Stimulated activated CD8-positive, alpha-beta memory T cell treated with anti-CD3 and anti-CD28 coated beads, Interleukin-7, amount 100 ng/mL, for 1 hour (primary cell): ENCODE measurements at regions not wholly inside any gene's neighbourhood (a gene's known extent, or its start where the extent isn't known, plus 50 kb on each side); places are given as distances from the start of the nearest gene placed in this dataset.

Source experiments
- DNase-seq, 2 donors: peaks; one replicate each; pipeline ENCODE4 v3.0.0-alpha.2; 2020; ENCODE audit warnings: low read depth in 2 of 2

GRCh38 chr7:438361-438760 is 81.3 kb downstream of the PDGFA start:
- DNase-seq, result no peak

- DNase-seq, result no peak
These were observed 80.7 kb downstream of the PDGFA start for GRCh38 chr7:438916-439315.

- no peak for DNase-seq
These were observed 79.4 kb downstream of the PDGFA start for GRCh38 chr7:440059-440749.

GRCh38 chr7:441684-442421 is 77.8 kb downstream of the PDGFA start:
- no peak for DNase-seq

- DNase-seq, result no peak
These were observed 77.2 kb downstream of the PDGFA start for GRCh38 chr7:442457-442856.

- DNase-seq, result no peak
These were observed 76.3 kb downstream of the PDGFA start for GRCh38 chr7:443279-443833.

GRCh38 chr7:444606-445005 is 75.0 kb downstream of the PDGFA start:
- no peak for DNase-seq

- no peak for DNase-seq
These were observed 74.6 kb downstream of the PDGFA start for GRCh38 chr7:445020-445419.

GRCh38 chr7:445563-446288 is 73.9 kb downstream of the PDGFA start:
- no peak for DNase-seq

GRCh38 chr7:446289-446935 is 73.2 kb downstream of the PDGFA start:
- DNase-seq, result no peak
